Endothelial cell of umbilical vein (primary cell): ENCODE measurements at regions not wholly inside any gene's neighbourhood (a gene's known extent, or its start where the extent isn't known, plus 50 kb on each side); places are given as distances from the start of the nearest gene placed in this dataset.
"Not testable (repeated sequence)": the region's sequence is repeated elsewhere in the genome, so short reads cannot be mapped to it uniquely, and the experiment has no call there.

Experiments used
- BruUV-seq: library from RNA; stranded (reverse); fragments of 400-500 nt; replicated peaks from 2 replicates; lab custom pipeline; 2021; lab: Mats Ljungman, UMichigan
- CTCF ChIA-PET: fragments of 300-600, 350-600 bp; sonication (Branson Sonifier 250); formaldehyde crosslinking; loops from one replicate; lab custom pipeline; 2021; ENCODE audit warnings: antibody characterized with exemption, inconsistent platforms; lab: Charles Lee
- POLR2A ChIA-PET: fragments of 300-600, 350-600 bp; sonication (Branson Sonifier 250); formaldehyde crosslinking; loops from one replicate; lab custom pipeline; 2021; ENCODE audit warnings: antibody characterized with exemption, inconsistent platforms; lab: Charles Lee
- DNase-seq: peaks from one replicate; pipeline ENCODE4 v3.0.0-alpha.2; 2011; ENCODE audit warnings: low read depth, low spot score
- FAIRE-seq: peaks from 2 replicates; lab custom pipeline; 2011; peaks lifted over from hg19 to GRCh38; lab: Jason Lieb, UNC
- H2AFZ ChIP-seq: 2 replicates; pipeline ENCODE4 v1.6.0; 2012; ENCODE audit warnings: low read depth, low read length, control low read depth, inconsistent platforms
- H3K27ac ChIP-seq: 2 replicates; pipeline ENCODE4 v1.5.1; 2011; ENCODE audit warnings: low read depth, mild to moderate bottlenecking, control low read depth, low read length, moderate library complexity; ENCODE audit not compliant: insufficient read depth
- H3K27me3 ChIP-seq, 2 experiments: 2 replicates each; pipeline versions ENCODE4 v1.6.0 to v1.6.1; 2011; ENCODE audit warnings: low read length in 2 of 2, mixed read lengths in 1 of 2; ENCODE audit not compliant: control insufficient read depth in 2 of 2, insufficient read depth in 2 of 2
- H3K36me3 ChIP-seq, 2 experiments: 2 replicates in 1 of 2; 3 replicates in 1 of 2; pipeline ENCODE4 v1.5.1; 2011; ENCODE audit warnings: low read length in 2 of 2, mild to moderate bottlenecking in 1 of 2, moderate library complexity in 1 of 2; ENCODE audit not compliant: control insufficient read depth in 2 of 2, insufficient read depth in 2 of 2; ENCODE audit errors: extremely low read depth in 1 of 2
- H3K4me1 ChIP-seq: 3 replicates; pipeline ENCODE4 v1.5.1; 2011; ENCODE audit warnings: mild to moderate bottlenecking, low read length; ENCODE audit not compliant: control insufficient read depth, insufficient read depth; ENCODE audit errors: extremely low read depth
- H3K4me2 ChIP-seq: 2 replicates; pipeline ENCODE4 v1.6.1; 2011; ENCODE audit warnings: low read length, control low read depth, mixed read lengths; ENCODE audit not compliant: insufficient read depth
- H3K4me3 ChIP-seq, 3 experiments: fragments of 200-600 bp in 1 of 3; sonication (generic), shearing (Covaris generic) in 1 of 3; replicated peaks in 1 of 3; 2 replicates each; pipeline ENCODE4 v1.5.1; 2011 to 2016; ENCODE audit warnings: control low read depth in 3 of 3, low read length in 3 of 3, mild to moderate bottlenecking in 2 of 3, inconsistent platforms in 1 of 3, low read depth in 1 of 3, moderate library complexity in 1 of 3; ENCODE audit not compliant: insufficient read depth in 1 of 3
- H3K79me2 ChIP-seq: 2 replicates; pipeline ENCODE4 v1.6.0; 2012; ENCODE audit warnings: low read length, inconsistent platforms; ENCODE audit not compliant: control insufficient read depth, insufficient read depth
- H3K9ac ChIP-seq: replicated peaks from 2 replicates; pipeline ENCODE3; 2011; ENCODE audit warnings: low read length, control low read depth; ENCODE audit not compliant: insufficient read depth; ENCODE audit errors: extremely low read depth
- H3K9me1 ChIP-seq: replicated peaks from 3 replicates; pipeline ENCODE4 v1.6.0; 2011; ENCODE audit warnings: mild to moderate bottlenecking, low read length; ENCODE audit not compliant: control insufficient read depth, insufficient read depth; ENCODE audit errors: extremely low read depth
- H3K9me3 ChIP-seq: replicated peaks from 2 replicates; pipeline ENCODE4 v1.5.1; 2012; ENCODE audit warnings: low read length, inconsistent platforms; ENCODE audit not compliant: control insufficient read depth, insufficient read depth
- H4K20me1 ChIP-seq: replicated peaks from 2 replicates; pipeline ENCODE3; 2011; ENCODE audit warnings: mild to moderate bottlenecking, low read length; ENCODE audit not compliant: control insufficient read depth, insufficient read depth; ENCODE audit errors: extremely low read depth
- dilution Hi-C: fragments of 300-500 bp; cut with MboI; formaldehyde crosslinking; loops from one replicate; pipeline ENCODE4 v1.15.0; 2019; ENCODE audit warnings: low sequenced_read_pairs; ENCODE audit not compliant: extremely low pct_ligation_motif_present
- intact Hi-C: fragments of 100-400 bp; cut with micrococcal nuclease; formaldehyde crosslinking; loops from one replicate; pipeline ENCODE4 v1.10.0; 2022

DNA sequence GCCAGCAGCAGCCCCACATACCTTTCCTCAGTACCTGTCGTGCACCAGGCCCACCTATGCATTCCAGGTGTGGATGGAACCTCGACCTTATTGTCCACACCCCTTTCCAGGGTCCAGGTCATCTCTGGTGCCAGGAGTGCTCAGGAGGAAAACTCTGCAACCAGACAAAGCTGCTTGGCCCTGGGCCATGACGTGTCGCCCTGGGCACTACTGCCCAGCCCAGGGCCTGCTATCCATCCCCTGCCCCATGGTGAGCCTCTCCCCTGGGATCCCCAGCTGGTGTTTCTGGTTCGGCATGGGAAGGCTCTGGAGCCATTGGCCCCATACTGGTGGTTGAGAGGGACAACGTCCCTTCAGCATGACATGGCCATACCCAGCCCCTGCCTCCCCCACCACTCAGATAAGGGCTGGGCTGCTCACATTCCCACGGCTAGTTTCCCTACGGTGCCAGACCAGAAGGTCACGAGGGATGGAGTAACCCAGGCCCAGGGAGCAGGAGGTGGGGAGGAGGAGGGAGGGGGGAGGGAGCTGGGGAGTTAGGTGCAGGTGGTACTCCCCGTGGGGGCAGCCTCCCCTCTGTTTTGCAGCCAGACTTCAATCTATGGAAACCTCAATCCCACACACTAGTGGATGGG lies 123.2 kb upstream of the MTLN start:
- POLR2A ChIA-PET, H3K4me1 ChIP-seq, H3K9me3 ChIP-seq, H4K20me1 ChIP-seq, BruUV-seq, H3K79me2 ChIP-seq, DNase-seq, H3K27me3 ChIP-seq, H2AFZ ChIP-seq, H3K4me3 ChIP-seq, H3K4me2 ChIP-seq, dilution Hi-C loops, H3K9me1 ChIP-seq, CTCF ChIA-PET, H3K36me3 ChIP-seq, H3K9ac ChIP-seq, H3K27ac ChIP-seq, intact Hi-C loops: not testable (repeated sequence)
- FAIRE-seq = peak; percentile 26

GRCh38 chr2:110333114-110334095 lies 121.1 kb upstream of the MTLN start:
- H3K36me3 ChIP-seq, CTCF ChIA-PET, BruUV-seq, H3K9me3 ChIP-seq, H3K27me3 ChIP-seq, H2AFZ ChIP-seq, H3K4me2 ChIP-seq, H3K9ac ChIP-seq, H3K27ac ChIP-seq, H4K20me1 ChIP-seq, POLR2A ChIA-PET, H3K4me1 ChIP-seq, intact Hi-C loops, H3K79me2 ChIP-seq, H3K4me3 ChIP-seq, H3K9me1 ChIP-seq, DNase-seq, dilution Hi-C loops: not testable (repeated sequence)
- FAIRE-seq = peak; percentile 48

- H3K27me3 ChIP-seq, H3K4me1 ChIP-seq, H4K20me1 ChIP-seq, BruUV-seq, H3K27ac ChIP-seq, H3K9ac ChIP-seq, CTCF ChIA-PET, H3K36me3 ChIP-seq, H3K79me2 ChIP-seq, POLR2A ChIA-PET, intact Hi-C loops, DNase-seq, H3K9me3 ChIP-seq, H3K4me3 ChIP-seq, H3K4me2 ChIP-seq, H3K9me1 ChIP-seq, H2AFZ ChIP-seq, dilution Hi-C loops, FAIRE-seq: not testable (repeated sequence)
Observed at GRCh38 chr2:110331625-110332024, 119.3 kb upstream of the MTLN start.

DNA sequence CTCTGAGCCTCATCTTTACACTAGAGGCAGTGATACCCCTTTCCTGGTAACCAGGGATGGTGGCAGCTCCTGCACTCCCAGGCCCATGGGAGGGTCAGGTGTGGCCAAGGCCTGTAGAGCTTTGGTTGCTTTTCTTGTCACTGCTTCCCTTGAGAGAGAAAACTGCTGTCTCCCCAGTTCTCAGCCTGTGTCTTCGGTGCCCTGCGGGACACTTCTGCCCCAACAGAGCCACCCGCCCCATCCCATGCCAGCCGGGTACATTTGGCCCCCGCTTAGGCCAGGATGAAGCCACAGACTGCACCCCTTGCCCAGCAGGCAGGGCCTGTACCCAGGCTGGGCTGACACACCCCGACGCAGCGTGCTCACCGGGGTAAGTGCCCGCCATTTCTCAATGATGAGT lies 117.4 kb upstream of the MTLN start:
- H3K9me3 ChIP-seq, H3K27ac ChIP-seq, intact Hi-C loops, H3K4me2 ChIP-seq, H4K20me1 ChIP-seq, BruUV-seq, FAIRE-seq, H2AFZ ChIP-seq, H3K9ac ChIP-seq, H3K4me1 ChIP-seq, POLR2A ChIA-PET, H3K79me2 ChIP-seq, H3K27me3 ChIP-seq, CTCF ChIA-PET, dilution Hi-C loops, DNase-seq, H3K9me1 ChIP-seq, H3K36me3 ChIP-seq, H3K4me3 ChIP-seq: not testable (repeated sequence)
